ENCODE measurements at regions not wholly inside any gene's neighbourhood (a gene's known extent, or its start where the extent isn't known, plus 50 kb on each side); places are given as distances from the start of the nearest gene placed in this dataset.

DNA sequence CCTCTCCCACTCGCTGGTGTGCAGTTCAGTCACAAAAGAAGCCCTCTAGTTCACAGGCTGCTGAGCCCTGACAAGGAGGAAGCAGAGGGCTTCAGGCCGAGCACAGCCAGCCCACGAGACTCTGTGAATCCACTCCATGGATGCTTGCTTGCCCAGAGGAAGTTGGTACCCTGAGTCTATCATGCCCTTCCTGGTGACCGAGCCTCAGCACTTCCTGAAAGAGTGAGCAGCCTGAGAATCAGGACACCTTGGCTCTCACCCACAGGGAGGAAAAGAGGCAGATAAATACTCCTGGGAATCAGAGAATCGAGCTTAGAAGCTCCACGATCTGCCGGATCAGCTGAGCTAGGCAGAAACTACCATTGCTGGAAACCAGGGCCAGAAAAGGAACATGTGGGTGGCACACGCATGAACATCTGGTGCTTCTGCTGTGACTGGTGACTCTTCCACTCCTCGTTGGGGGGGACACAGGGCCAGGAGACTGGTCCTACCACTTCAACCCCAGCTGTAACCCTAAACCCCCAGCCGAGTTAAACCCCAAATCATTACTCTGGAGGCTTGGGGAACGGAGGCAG lies 376.3 kb upstream of the CAMK1G start:
- Histone ChIP-seq H3K36me3 (ENCODE audit: insufficient read depth) (no peaks in the 10 kb centered on the region), H2AFZ (peak overlapping the region; percentile 100), H4K20me1 (replicated peaks; ENCODE audit: insufficient read depth) (no peaks in the 10 kb centered on the region), H3K4me3 (peak overlapping the region; percentile 58), H3K27me3 (ENCODE audit: insufficient read depth) (peaks cover 12% of the 10 kb centered on the region; the same call in 1 of the 2 replicates), H3K4me1 (ENCODE audit: insufficient read depth) (peaks cover 19% of the 10 kb centered on the region), H3K27ac (ENCODE audit: low read depth) (no peak overlapping the region), H3K79me2 (replicated peaks; ENCODE audit: insufficient read depth) (no peaks in the 10 kb centered on the region), H3K9me2 (ENCODE audit: insufficient read depth) (no peaks in the 10 kb centered on the region), H3K4me2 (peak overlapping the region; percentile 81), H3F3A (replicated peaks; ENCODE audit: low read depth) (no peaks in the 10 kb centered on the region)
- DNase-seq (ENCODE audit: low spot score) (no peak), ATAC-seq (peak; percentile 8; the same call in 2 of the 3 replicates)
- H3K27me3 Mint-ChIP-seq (ENCODE audit: insufficient read depth, low read depth, poor library complexity): peaks cover 7% of the 10 kb centered on the region
- no peak overlapping the region for H3K27ac Mint-ChIP-seq
- H3K9me3 Mint-ChIP-seq: no peaks in the 10 kb centered on the region
- no peaks in the 10 kb centered on the region for H3K36me3 Mint-ChIP-seq (ENCODE audit: low read depth)
- no peak for TF ChIP-seq NANOG (IDR thresholded peaks at IDR 0.05; ENCODE audit: borderline replicate concordance)
- TF ChIP-seq STAT1 (IDR thresholded peaks at IDR 0.05; ENCODE audit: unreplicated experiment): no peak
- TF ChIP-seq EZH2phosphoT487 (IDR thresholded peaks at IDR 0.05; ENCODE audit: unreplicated experiment): no peak
- no peak for TF ChIP-seq CREB1 (CRISPR knock-in tag; IDR thresholded peaks at IDR 0.05; ENCODE audit: low read depth)
- no peak overlapping the region; the same call in 2 of the 3 replicates for H3K4me3 Mint-ChIP-seq
- H3K4me1 Mint-ChIP-seq: peaks cover 18% of the 10 kb centered on the region

DNA sequence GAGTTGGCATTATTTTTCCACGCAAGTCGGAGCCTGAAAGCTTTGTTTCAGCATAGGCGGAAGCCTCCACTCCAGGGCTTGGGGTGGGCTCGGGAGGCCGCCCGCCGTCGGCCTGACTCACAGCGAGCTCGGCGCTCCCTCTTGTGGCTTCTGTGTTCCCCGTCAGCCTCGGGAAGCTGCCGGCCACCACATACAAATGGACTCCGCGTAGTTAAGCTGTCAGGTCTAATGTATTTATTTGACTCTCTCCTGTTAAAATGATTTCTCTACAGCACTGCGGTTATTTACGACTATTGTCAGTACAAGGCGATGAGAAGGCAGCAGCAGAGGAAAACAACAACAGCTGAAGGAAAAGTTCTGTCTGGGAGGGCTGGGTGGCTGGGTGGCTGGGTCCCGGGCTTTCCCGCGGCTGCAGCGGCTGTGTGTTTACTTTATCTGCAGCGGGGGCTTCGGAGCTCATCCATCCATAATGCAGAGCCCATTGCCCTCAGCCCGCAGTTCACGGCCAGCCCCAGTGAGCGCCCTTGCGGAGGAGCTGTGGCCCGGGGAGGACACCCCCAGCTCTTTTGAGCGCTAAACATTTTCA lies 375.7 kb upstream of the CAMK1G start:
- H3K4me3 ChIP-seq: peak overlapping the region; percentile 58
- no peaks in the 10 kb centered on the region for H4K20me1 ChIP-seq (replicated peaks; ENCODE audit: insufficient read depth)
- peaks cover 7% of the 10 kb centered on the region for H3K27me3 Mint-ChIP-seq (ENCODE audit: insufficient read depth, low read depth, poor library complexity)
- DNase-seq (ENCODE audit: low spot score) (peak; percentile 91), ATAC-seq (peak; percentile 97)
- no peak overlapping the region for H3K27ac Mint-ChIP-seq
- H2AFZ ChIP-seq: peak overlapping the region; percentile 100
- H3K79me2 ChIP-seq (replicated peaks; ENCODE audit: insufficient read depth): no peaks in the 10 kb centered on the region
- TF ChIP-seq, protein P1, sequence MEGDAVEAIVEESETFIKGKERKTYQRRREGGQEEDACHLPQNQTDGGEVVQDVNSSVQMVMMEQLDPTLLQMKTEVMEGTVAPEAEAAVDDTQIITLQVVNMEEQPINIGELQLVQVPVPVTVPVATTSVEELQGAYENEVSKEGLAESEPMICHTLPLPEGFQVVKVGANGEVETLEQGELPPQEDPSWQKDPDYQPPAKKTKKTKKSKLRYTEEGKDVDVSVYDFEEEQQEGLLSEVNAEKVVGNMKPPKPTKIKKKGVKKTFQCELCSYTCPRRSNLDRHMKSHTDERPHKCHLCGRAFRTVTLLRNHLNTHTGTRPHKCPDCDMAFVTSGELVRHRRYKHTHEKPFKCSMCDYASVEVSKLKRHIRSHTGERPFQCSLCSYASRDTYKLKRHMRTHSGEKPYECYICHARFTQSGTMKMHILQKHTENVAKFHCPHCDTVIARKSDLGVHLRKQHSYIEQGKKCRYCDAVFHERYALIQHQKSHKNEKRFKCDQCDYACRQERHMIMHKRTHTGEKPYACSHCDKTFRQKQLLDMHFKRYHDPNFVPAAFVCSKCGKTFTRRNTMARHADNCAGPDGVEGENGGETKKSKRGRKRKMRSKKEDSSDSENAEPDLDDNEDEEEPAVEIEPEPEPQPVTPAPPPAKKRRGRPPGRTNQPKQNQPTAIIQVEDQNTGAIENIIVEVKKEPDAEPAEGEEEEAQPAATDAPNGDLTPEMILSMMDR (conservative IDR thresholded peaks at IDR 0.05; ENCODE audit: low read depth in 2 of 2): peak; percentile 82 to 93
- TF ChIP-seq POLR2AphosphoS5 (IDR thresholded peaks at IDR 0.05; ENCODE audit: low read depth): no peak
- H3K4me2 ChIP-seq: peak overlapping the region; percentile 81
- H3K4me1 ChIP-seq (ENCODE audit: insufficient read depth): peaks cover 19% of the 10 kb centered on the region
- H3K4me1 Mint-ChIP-seq: peaks cover 18% of the 10 kb centered on the region
- H3K27me3 ChIP-seq (ENCODE audit: insufficient read depth): peaks cover 12% of the 10 kb centered on the region; the same call in 1 of the 2 replicates
- no peak overlapping the region for H3K27ac ChIP-seq (ENCODE audit: low read depth)
- H3K9me2 ChIP-seq (ENCODE audit: insufficient read depth): no peaks in the 10 kb centered on the region
- no peaks in the 10 kb centered on the region for H3K36me3 ChIP-seq (ENCODE audit: insufficient read depth)
- no peaks in the 10 kb centered on the region for H3F3A ChIP-seq (replicated peaks; ENCODE audit: low read depth)
- peak overlapping the region; percentile 79 for H3K4me3 Mint-ChIP-seq
- H3K36me3 Mint-ChIP-seq (ENCODE audit: low read depth): no peaks in the 10 kb centered on the region
- no peaks in the 10 kb centered on the region for H3K9me3 Mint-ChIP-seq

DNA sequence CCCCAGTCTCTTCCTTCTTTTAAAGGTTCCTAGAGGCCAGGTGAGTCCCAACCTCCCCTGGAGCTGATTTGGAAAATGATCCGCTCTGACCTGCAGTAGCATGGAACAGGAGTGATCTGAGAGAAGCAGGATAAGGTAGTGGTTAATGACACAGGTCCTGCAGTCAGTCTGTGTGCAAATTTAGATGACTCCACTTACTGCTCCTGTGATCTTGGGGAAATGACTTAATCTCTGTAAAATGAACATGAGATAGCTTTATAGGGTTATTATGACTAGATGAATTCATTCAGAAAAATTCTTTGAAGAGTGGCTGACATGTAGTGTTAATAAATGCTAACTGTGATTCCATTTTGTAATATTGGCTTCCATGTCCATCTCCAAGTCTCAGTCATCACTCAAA lies 374.9 kb upstream of the CAMK1G start:
- Histone ChIP-seq H3K4me2 (peak overlapping the region; percentile 81), H3K4me3 (peak overlapping the region; percentile 58; the same call in 1 of the 2 replicates), H3K79me2 (replicated peaks; ENCODE audit: insufficient read depth) (no peaks in the 10 kb centered on the region), H4K20me1 (replicated peaks; ENCODE audit: insufficient read depth) (no peaks in the 10 kb centered on the region), H3K9me2 (ENCODE audit: insufficient read depth) (no peaks in the 10 kb centered on the region), H3K27ac (ENCODE audit: low read depth) (no peak overlapping the region), H3K4me1 (ENCODE audit: insufficient read depth) (peaks cover 14% of the 10 kb centered on the region), H3K27me3 (ENCODE audit: insufficient read depth) (peaks cover 12% of the 10 kb centered on the region; the same call in 1 of the 2 replicates), H3K36me3 (ENCODE audit: insufficient read depth) (no peaks in the 10 kb centered on the region), H3F3A (replicated peaks; ENCODE audit: low read depth) (no peaks in the 10 kb centered on the region), H2AFZ (peak overlapping the region; percentile 96)
- DNase-seq (ENCODE audit: low spot score) (no peak), ATAC-seq (no peak)
- peaks cover 7% of the 10 kb centered on the region for H3K27me3 Mint-ChIP-seq (ENCODE audit: insufficient read depth, low read depth, poor library complexity)
- H3K36me3 Mint-ChIP-seq (ENCODE audit: low read depth): no peaks in the 10 kb centered on the region
- peaks cover 11% of the 10 kb centered on the region for H3K4me1 Mint-ChIP-seq
- no peak overlapping the region for H3K27ac Mint-ChIP-seq
- H3K9me3 Mint-ChIP-seq: no peaks in the 10 kb centered on the region
- H3K4me3 Mint-ChIP-seq: no peak overlapping the region
- TF ChIP-seq, protein P2, sequence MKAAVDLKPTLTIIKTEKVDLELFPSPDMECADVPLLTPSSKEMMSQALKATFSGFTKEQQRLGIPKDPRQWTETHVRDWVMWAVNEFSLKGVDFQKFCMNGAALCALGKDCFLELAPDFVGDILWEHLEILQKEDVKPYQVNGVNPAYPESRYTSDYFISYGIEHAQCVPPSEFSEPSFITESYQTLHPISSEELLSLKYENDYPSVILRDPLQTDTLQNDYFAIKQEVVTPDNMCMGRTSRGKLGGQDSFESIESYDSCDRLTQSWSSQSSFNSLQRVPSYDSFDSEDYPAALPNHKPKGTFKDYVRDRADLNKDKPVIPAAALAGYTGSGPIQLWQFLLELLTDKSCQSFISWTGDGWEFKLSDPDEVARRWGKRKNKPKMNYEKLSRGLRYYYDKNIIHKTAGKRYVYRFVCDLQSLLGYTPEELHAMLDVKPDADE (IDR thresholded peaks at IDR 0.05): no peak
- TF ChIP-seq EZH2 (IDR thresholded peaks at IDR 0.05; ENCODE audit: low read depth, unreplicated experiment) (no peak), POLR2AphosphoS5 (IDR thresholded peaks at IDR 0.05; ENCODE audit: low read depth) (no peak)

Data from GM23338 (cell line).